Neutrophil (primary cell): ENCODE measurements at regions not wholly inside any gene's neighbourhood (a gene's known extent, or its start where the extent isn't known, plus 50 kb on each side); places are given as distances from the start of the nearest gene placed in this dataset.

Source experiments
- H3K27ac ChIP-seq: fragments of 200-600 bp; sonication (generic); 2 replicates; pipeline ENCODE4 v1.5.1; 2016; ENCODE audit warnings: mild to moderate bottlenecking, moderate library complexity
- H3K27me3 ChIP-seq: fragments of 200-600 bp; sonication (generic); 2 replicates; pipeline ENCODE4 v1.6.0; 2016; ENCODE audit warnings: mild to moderate bottlenecking
- H3K36me3 ChIP-seq: fragments of 200-600 bp; sonication (generic); 2 replicates; pipeline ENCODE4 v1.5.1; 2017
- H3K4me1 ChIP-seq, 2 experiments: fragments of 200-600 bp in 1 of 2; sonication (generic) in 1 of 2; 1 replicate in 1 of 2; 2 replicates in 1 of 2; pipeline versions ENCODE4 v1.5.1 to v1.6.1; 2013 to 2016; ENCODE audit warnings: low read depth in 1 of 2, low read length in 1 of 2, mild to moderate bottlenecking in 1 of 2, moderate library complexity in 1 of 2; ENCODE audit not compliant: control insufficient read depth in 1 of 2, insufficient read depth in 1 of 2
- H3K4me3 ChIP-seq, 2 experiments: fragments of 200-600 bp in 1 of 2; sonication (generic) in 1 of 2; 1 replicate in 1 of 2; 2 replicates in 1 of 2; pipeline ENCODE4 v1.5.1; 2013 to 2016; ENCODE audit warnings: low read depth in 1 of 2, low read length in 1 of 2, mild to moderate bottlenecking in 1 of 2, moderate library complexity in 1 of 2
- H3K9me3 ChIP-seq: fragments of 200-600 bp; sonication (generic); 2 replicates; pipeline ENCODE4 v1.5.1; 2016
- CTCF ChIP-seq: fragments of 200-600 bp; sonication (generic); IDR thresholded peaks from 2 replicates; pipeline ENCODE4 v1.5.1; 2016; ENCODE audit warnings: antibody characterized with exemption

DNA sequence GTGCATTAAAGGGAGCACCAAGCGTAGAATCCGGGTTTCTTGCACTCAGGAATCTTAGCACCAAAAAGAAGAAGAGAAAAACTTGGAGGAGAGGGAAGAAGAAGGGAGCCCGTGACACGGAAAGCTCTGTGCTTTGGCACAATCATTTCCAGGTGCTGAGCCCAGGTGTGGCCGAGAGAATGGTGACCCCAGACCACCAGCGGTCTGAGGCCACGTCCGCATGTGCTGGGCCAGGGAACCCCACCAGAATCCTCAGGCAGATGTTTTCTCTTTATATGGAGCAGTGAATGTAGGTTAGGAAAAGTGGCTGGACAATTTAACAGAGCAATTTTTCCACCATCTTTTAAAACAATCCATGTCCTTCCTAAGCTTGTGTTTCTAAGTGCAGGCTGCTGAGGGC is 520.9 kb downstream of the EPHA4 start:
- H3K4me3 ChIP-seq = no peak overlapping the region
- no peaks in the 10 kb centered on the region for H3K9me3 ChIP-seq
- no peaks in the 10 kb centered on the region for H3K36me3 ChIP-seq
- TF ChIP-seq CTCF = no peak
- H3K27me3 ChIP-seq = no peaks in the 10 kb centered on the region
- no peak overlapping the region for H3K27ac ChIP-seq
- no peaks in the 10 kb centered on the region for H3K4me1 ChIP-seq

DNA sequence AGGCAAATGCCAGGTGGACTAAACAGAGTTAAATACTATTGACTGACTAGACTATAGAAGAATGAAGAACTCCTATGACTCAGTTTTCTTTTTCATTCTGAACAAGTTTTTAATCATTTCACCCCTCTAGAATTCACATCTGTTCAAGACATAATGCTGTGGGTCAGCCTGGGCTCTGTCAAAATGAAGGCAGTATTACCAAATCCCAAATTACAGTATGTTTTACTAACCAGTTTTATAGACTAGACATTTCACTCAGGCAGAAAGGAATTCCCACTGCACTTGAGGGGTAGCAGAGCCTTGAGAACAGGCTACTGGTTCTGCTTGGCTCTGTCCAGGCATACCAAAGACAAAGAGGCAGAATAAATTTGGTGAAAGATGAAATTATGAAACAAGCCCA is 511.7 kb downstream of the EPHA4 start:
- H3K9me3 ChIP-seq = no peaks in the 10 kb centered on the region
- TF ChIP-seq CTCF = no peak
- H3K27me3 ChIP-seq = no peaks in the 10 kb centered on the region
- no peaks in the 10 kb centered on the region for H3K4me1 ChIP-seq
- no peaks in the 10 kb centered on the region for H3K36me3 ChIP-seq
- no peak overlapping the region for H3K4me3 ChIP-seq
- H3K27ac ChIP-seq = no peak overlapping the region

GRCh38 chr2:221063568-221063967 is 508.5 kb downstream of the EPHA4 start:
- Histone ChIP-seq H3K4me3 (no peak overlapping the region), H3K27me3 (no peaks in the 10 kb centered on the region), H3K4me1 (no peaks in the 10 kb centered on the region), H3K9me3 (no peaks in the 10 kb centered on the region), H3K27ac (no peak overlapping the region), H3K36me3 (no peaks in the 10 kb centered on the region)
- no peak for TF ChIP-seq CTCF

DNA sequence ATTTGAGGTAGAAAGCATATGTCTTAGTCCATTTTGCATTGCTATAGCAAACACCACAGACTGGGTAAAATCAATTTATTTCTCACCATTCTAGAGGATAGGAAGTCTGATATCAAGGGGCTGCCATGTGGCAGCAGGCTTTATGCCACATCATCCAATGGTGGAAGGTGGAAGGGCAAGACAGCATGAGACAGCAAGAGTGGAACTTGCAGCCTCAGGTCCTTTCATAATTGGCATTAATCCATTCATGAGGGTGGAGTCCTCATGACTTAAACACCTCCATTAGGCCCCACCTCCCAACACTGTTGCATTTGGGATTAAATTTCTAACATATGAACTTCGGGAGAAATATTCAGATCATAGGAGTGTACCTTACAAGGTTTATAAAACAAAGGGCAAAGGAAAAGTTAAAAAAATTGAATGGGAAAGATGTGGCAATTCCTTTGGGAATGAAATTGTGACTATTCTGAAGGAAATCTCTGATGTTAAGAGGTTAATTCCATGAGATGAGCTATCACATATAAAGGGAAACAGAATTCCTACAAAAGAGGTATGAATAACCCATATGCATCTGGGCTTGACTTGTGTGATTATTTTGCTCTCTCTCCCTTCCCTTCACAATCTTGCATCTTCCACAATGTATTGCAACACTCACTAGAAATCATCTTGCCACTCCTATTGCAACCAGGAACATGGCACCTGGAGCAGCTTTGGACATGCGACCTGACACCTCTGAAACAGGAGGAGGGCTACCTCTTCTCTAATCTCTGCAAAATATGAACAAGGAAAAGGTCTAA is 507.8 kb downstream of the EPHA4 start:
- Histone ChIP-seq H3K4me1 (no peaks in the 10 kb centered on the region), H3K36me3 (no peaks in the 10 kb centered on the region), H3K9me3 (no peaks in the 10 kb centered on the region), H3K4me3 (no peak overlapping the region), H3K27me3 (no peaks in the 10 kb centered on the region), H3K27ac (no peak overlapping the region)
- no peak for TF ChIP-seq CTCF

- Histone ChIP-seq H3K27me3 (no peaks in the 10 kb centered on the region), H3K27ac (no peak overlapping the region), H3K9me3 (no peaks in the 10 kb centered on the region), H3K4me3 (no peak overlapping the region), H3K36me3 (no peaks in the 10 kb centered on the region), H3K4me1 (no peaks in the 10 kb centered on the region)
- TF ChIP-seq CTCF = no peak
Observed at GRCh38 chr2:221064880-221065279, 507.2 kb downstream of the EPHA4 start.
